ENCODE measurements at regions not wholly inside any gene's neighbourhood (a gene's known extent, or its start where the extent isn't known, plus 50 kb on each side); places are given as distances from the start of the nearest gene placed in this dataset.

GRCh38 chr12:24072302-24072701 is 122.8 kb upstream of the SOX5 start:
- TF ChIP-seq EZH2phosphoT487 (IDR thresholded peaks at IDR 0.05; ENCODE audit: insufficient read depth, low read depth): no peak
- no peak for TF ChIP-seq EZH2 (IDR thresholded peaks at IDR 0.05; ENCODE audit: insufficient read depth, poor library complexity, severe bottlenecking)
- Histone ChIP-seq H3K4me1 (ENCODE audit: insufficient read depth) (no peaks in the 10 kb centered on the region), H3K9ac (no peak overlapping the region), H2AFZ (no peak overlapping the region), H3K27me3 (replicated peaks; ENCODE audit: insufficient read depth) (no peaks in the 10 kb centered on the region), H3K36me3 (ENCODE audit: low read depth) (no peaks in the 10 kb centered on the region), H4K20me1 (ENCODE audit: insufficient read depth) (no peaks in the 10 kb centered on the region), H3K27ac (no peak overlapping the region), H3K9me2 (ENCODE audit: insufficient read depth) (no peaks in the 10 kb centered on the region), H3F3A (ENCODE audit: insufficient read depth) (no peaks in the 10 kb centered on the region), H3K9me3 (ENCODE audit: low read depth) (no peaks in the 10 kb centered on the region), H3K4me3 (no peak overlapping the region), H3K79me2 (ENCODE audit: insufficient read depth) (no peaks in the 10 kb centered on the region), H3K4me2 (ENCODE audit: unreplicated experiment) (no peak overlapping the region)
- DNase-seq: no peak
- in situ Hi-C loops (cut with MboI): no loop called here
- WGBS, 2 experiments (ENCODE audit: low coverage in 1 of 2, low lambda C conversion rate in 2 of 2, missing lambda C conversion rate in 2 of 2): 44 to 50% methylated on average over 1 of the region's 1 CpG

GRCh38 chr12:24071842-24072241 is 122.4 kb upstream of the SOX5 start:
- Histone ChIP-seq H3K79me2 (ENCODE audit: insufficient read depth) (no peaks in the 10 kb centered on the region), H2AFZ (no peak overlapping the region), H3F3A (ENCODE audit: insufficient read depth) (no peaks in the 10 kb centered on the region), H3K4me1 (ENCODE audit: insufficient read depth) (no peaks in the 10 kb centered on the region), H3K9ac (no peak overlapping the region), H3K27ac (no peak overlapping the region), H3K9me2 (ENCODE audit: insufficient read depth) (no peaks in the 10 kb centered on the region), H3K9me3 (ENCODE audit: low read depth) (no peaks in the 10 kb centered on the region), H3K36me3 (ENCODE audit: low read depth) (no peaks in the 10 kb centered on the region), H4K20me1 (ENCODE audit: insufficient read depth) (no peaks in the 10 kb centered on the region), H3K27me3 (replicated peaks; ENCODE audit: insufficient read depth) (no peaks in the 10 kb centered on the region), H3K4me2 (ENCODE audit: unreplicated experiment) (no peak overlapping the region), H3K4me3 (no peak overlapping the region)
- TF ChIP-seq EZH2phosphoT487 (IDR thresholded peaks at IDR 0.05; ENCODE audit: insufficient read depth, low read depth) (no peak), EZH2 (IDR thresholded peaks at IDR 0.05; ENCODE audit: insufficient read depth, poor library complexity, severe bottlenecking) (no peak)
- in situ Hi-C loops (cut with MboI): no loop called here
- WGBS, 2 experiments (ENCODE audit: low coverage in 1 of 2, low lambda C conversion rate in 2 of 2, missing lambda C conversion rate in 2 of 2): 50 to 57% methylated on average over 1 of the region's 1 CpG
- no peak for DNase-seq

DNA sequence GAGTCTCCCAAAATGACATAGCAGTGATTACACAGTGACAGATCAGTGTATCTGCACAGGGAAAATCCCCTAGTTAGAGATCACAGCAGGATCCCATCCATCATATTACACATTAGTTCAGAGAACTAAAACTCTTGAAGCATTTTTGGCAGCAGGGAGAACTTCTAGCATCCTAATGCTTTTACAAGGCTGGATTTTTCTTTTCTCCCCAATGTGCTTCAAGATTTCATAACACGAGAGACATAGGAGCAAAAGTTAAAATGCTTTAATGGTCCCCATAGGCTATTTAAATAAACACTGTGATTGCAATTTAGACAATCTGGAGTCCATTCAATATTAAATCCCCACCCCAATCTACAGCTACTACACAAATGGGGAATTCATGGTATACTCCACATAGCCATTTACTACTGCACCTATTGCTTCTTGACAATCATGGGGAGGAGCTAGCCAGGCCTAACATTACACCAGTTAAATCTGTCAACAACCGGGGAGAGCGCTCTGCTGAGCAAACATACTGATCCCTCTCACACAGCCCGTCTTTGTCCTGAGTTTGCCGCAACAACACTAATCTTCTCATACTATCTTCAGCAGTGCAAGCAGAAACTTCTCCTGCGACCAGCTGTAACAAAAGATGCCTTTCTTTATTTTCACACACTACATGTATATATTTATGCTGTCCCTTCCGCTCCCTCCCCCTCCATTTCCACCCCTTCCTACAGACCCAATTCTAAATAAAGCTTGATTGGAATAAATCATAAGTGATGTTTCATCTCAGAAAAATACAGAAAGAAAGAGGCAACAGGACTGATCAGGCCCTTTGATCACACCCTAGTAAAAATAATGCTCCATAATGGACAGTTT is 120.3 kb upstream of the SOX5 start:
- Histone ChIP-seq H3K4me2 (ENCODE audit: unreplicated experiment) (no peak overlapping the region), H3K9me3 (ENCODE audit: low read depth) (no peaks in the 10 kb centered on the region), H3K9me2 (ENCODE audit: insufficient read depth) (no peaks in the 10 kb centered on the region), H3K27ac (no peak overlapping the region), H3F3A (ENCODE audit: insufficient read depth) (no peaks in the 10 kb centered on the region), H4K20me1 (ENCODE audit: insufficient read depth) (no peaks in the 10 kb centered on the region), H2AFZ (no peak overlapping the region), H3K79me2 (ENCODE audit: insufficient read depth) (no peaks in the 10 kb centered on the region), H3K4me1 (ENCODE audit: insufficient read depth) (no peaks in the 10 kb centered on the region), H3K4me3 (no peak overlapping the region), H3K9ac (no peak overlapping the region), H3K36me3 (ENCODE audit: low read depth) (no peaks in the 10 kb centered on the region), H3K27me3 (replicated peaks; ENCODE audit: insufficient read depth) (no peaks in the 10 kb centered on the region)
- WGBS, 2 experiments (ENCODE audit: low coverage in 1 of 2, low lambda C conversion rate in 2 of 2, missing lambda C conversion rate in 2 of 2): 31 to 43% methylated on average over 7 of the region's 7 CpGs
- TF ChIP-seq EZH2 (IDR thresholded peaks at IDR 0.05; ENCODE audit: insufficient read depth, poor library complexity, severe bottlenecking): no peak
- DNase-seq: no peak
- in situ Hi-C loops (cut with MboI): no loop called here

DNA sequence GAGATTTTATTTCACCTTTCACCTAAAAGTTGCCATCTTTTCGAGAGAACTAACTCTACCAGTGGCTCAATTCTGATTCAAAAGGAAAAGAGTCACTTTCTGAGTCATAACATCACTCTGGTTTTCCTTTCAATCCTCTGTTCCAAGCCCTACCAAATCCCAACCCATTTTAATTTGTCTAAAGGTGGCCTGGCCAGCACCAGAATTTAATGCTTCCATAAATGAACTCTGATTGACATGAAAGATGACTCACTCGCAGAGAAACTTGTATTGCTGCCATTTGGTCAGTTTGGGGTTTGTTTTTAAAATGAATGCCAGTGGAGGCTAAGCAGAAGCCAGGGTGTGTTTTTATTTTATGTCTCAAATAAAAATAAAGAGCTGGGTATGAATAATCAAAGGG is 117.4 kb upstream of the SOX5 start:
- Histone ChIP-seq H4K20me1 (ENCODE audit: insufficient read depth) (no peaks in the 10 kb centered on the region), H3F3A (ENCODE audit: insufficient read depth) (no peaks in the 10 kb centered on the region), H3K4me1 (ENCODE audit: insufficient read depth) (no peaks in the 10 kb centered on the region), H3K27ac (no peak overlapping the region), H3K9me2 (ENCODE audit: insufficient read depth) (no peaks in the 10 kb centered on the region), H3K9ac (no peak overlapping the region), H2AFZ (no peak overlapping the region), H3K4me2 (ENCODE audit: unreplicated experiment) (no peak overlapping the region), H3K9me3 (ENCODE audit: low read depth) (no peaks in the 10 kb centered on the region), H3K79me2 (ENCODE audit: insufficient read depth) (no peaks in the 10 kb centered on the region), H3K4me3 (no peak overlapping the region), H3K36me3 (ENCODE audit: low read depth) (no peaks in the 10 kb centered on the region), H3K27me3 (replicated peaks; ENCODE audit: insufficient read depth) (no peaks in the 10 kb centered on the region)
- DNase-seq: peak; percentile 0
- WGBS, 2 experiments (ENCODE audit: low coverage in 1 of 2, low lambda C conversion rate in 2 of 2, missing lambda C conversion rate in 2 of 2): 14 to 25% methylated on average over 2 of the region's 2 CpGs
- in situ Hi-C loops (cut with MboI): no loop called here
- no peak for TF ChIP-seq EZH2phosphoT487 (IDR thresholded peaks at IDR 0.05; ENCODE audit: insufficient read depth, low read depth)
- TF ChIP-seq EZH2 (IDR thresholded peaks at IDR 0.05; ENCODE audit: insufficient read depth, poor library complexity, severe bottlenecking): no peak
